ENCODE measurements at regions not wholly inside any gene's neighbourhood (a gene's known extent, or its start where the extent isn't known, plus 50 kb on each side); places are given as distances from the start of the nearest gene placed in this dataset.

DNA sequence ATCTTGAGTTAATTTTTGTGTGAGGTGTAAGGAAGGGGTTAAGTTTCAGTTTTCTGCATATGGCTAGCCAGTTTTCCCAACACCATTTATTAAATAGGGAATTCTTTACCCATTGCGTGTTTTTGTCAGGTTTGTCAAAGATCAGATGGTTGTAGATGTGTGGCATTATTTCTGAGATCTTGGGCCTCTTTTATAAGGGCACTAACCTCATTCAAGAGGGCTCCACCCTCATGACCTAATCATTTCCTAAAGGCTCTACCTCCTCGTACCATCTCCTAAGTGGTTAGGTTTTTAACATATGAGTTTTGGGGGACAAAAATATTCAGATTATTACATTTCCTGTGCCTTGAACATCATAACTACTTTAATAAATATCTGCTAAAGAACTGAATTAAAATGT is 510.9 kb downstream of the UTRN start:
- DNase-seq: no peak

DNA sequence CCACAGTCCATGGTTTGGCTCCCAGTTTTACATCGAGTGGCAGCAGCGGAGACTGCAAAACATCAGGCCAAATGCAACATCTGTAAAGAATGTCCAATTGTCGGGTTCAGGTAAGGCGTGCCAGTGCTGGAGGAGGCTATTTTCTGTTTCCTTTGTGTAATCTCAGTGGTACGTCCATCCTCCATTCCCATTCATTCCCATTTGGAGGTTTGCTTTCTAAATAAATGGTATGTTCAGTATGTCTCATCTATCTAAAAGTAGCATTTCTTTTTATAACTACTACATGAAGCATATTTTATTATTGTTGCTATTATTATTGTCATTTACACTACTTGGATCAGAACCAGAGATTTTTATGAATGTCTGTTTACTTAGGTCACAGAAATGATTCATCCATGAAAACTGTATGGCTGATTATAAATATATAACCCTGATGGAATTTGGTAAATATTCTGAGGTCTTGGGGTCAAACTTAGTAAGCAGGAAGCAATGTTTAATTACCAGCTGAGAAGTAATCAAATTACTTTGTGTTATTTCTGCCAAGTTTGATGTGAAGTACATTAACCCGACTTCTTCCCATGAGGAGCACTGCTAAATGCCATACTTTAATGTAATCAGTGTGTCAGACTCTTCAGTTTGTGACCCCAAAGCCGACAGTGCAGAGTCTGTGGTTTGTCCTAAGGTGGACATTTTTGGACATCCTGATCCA is 512.9 kb downstream of the UTRN start:
- no peak for DNase-seq

DNA sequence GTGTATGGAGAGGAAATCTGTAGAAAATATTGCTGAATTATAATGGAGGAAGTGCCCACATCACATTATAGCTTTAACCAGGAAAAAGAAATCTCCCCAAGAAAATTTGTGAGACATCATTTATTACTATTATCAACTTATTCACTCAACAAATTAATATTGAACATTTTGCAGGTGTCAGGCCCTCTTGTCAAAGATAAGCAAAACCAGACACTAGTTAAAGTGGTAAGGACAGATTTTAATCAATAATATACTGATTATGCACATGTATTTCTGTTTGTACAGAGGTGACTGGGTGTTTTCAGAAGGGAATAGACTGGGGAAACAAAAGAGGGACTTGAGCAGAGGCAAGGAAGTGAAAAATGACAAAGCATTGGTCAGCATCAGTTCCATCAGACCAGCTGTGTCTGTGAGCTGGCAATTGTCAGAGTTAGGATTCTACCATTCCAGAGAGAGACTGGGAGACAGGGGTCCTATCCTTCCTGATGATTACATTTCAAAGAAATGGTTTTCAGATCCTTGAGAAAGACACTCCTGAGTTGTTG is 519.2 kb downstream of the UTRN start:
- no peak for DNase-seq

DNA sequence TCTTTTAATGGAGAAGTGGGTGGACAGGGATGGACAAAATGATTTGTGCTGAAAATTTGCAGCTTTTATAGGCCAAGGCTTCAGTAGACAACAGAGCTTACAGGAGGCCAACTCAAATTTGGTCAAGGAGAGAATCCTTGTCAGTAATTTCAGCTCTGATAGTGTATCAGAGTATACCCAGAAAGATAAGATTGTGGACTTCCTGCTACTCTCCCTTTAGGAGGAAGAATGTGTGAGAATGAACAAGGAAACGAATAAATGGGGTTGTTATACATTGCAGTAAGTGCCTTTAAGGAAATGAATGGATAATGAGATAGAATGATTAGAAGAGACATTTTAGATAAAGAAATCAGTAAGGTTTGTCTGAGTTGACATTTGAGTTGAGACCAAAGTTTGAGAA is 519.9 kb downstream of the UTRN start:
- DNase-seq: no peak

GRCh38 chr6:144806222-144806621 is 521.1 kb downstream of the UTRN start:
- DNase-seq: no peak

DNA sequence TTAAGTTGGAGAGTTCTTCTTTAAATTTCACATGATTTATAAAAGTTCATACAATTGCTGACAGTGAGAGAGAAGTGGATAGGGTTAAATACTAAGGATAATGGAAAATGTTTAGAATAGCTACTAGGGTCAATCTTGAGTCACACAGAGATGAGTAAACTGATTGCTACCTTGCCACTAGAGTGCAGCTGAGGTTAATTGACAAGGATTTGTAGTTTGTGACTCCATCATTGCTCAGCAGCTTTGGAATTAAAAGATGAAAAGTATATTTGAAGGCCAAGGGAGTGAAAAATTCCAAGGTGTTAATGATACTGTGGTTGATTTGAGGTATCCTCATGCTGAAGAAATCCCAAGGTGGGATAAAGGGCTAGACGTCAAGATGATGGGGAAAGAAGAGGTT is 524.0 kb downstream of the UTRN start:
- no peak for DNase-seq

- no peak for DNase-seq
Measured at GRCh38 chr6:144809969-144810368, 524.8 kb downstream of the UTRN start.

DNA sequence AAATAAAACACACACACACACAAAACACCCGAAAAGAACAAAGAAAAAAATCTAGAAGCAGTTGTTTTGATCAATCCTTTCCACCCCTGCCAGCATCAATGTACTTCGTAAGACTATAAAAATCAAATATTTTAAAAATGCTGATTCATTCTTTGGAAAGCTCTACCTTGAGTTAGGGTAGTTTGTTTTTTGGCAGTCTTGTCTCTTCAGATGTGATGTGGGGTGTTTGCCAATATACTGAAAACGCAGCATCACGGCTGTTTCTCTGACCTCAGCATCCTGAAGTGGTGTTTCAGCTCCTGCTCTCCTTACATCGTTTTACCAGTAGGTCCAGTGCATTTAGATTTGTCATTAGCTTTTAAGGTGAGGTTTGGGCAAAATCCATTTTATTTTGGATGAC is 526.0 kb downstream of the UTRN start:
- no peak for DNase-seq

DNA sequence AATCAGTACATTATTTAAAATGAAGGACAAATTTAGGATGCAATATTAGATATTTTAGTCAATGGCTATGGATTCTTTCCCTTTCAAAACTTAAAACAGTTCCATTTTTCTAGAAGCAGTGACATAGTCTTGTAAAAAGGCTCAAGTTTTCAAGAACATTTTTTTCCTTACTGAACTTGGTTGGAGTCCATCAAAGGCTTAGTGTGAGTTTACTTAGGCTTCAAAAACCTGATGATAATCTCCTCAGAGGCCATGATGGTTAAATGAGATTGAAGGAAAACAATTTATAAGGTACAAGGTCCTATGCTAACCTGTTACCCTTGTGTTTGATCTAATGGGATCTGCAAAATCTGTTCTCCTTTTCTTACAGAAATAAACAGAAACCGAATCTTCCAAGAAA is 531.8 kb downstream of the UTRN start:
- DNase-seq: no peak

DNA sequence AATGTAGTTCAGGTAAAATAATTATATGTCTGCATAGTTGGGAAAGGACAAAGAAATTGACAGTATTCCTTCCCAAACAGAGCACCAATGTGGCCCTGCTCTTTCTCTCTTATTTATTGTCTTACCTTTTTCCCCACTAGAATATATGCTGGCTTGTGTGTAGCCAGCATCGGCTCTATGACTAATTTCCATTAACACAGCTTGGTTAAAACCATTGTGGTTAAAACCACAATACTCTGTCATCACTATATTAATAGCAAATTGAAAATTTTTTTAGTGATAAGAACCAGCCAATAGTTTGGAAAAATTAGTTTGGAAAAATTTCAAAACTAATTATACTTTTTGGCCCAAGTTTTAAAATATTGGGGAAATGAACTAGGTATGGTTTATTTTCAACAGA is 535.1 kb downstream of the UTRN start:
- DNase-seq: no peak

GRCh38 chr6:144823131-144823530 is 538.0 kb downstream of the UTRN start:
- DNase-seq: no peak

GRCh38 chr6:144824018-144824417 is 538.9 kb downstream of the UTRN start:
- DNase-seq: no peak

DNA sequence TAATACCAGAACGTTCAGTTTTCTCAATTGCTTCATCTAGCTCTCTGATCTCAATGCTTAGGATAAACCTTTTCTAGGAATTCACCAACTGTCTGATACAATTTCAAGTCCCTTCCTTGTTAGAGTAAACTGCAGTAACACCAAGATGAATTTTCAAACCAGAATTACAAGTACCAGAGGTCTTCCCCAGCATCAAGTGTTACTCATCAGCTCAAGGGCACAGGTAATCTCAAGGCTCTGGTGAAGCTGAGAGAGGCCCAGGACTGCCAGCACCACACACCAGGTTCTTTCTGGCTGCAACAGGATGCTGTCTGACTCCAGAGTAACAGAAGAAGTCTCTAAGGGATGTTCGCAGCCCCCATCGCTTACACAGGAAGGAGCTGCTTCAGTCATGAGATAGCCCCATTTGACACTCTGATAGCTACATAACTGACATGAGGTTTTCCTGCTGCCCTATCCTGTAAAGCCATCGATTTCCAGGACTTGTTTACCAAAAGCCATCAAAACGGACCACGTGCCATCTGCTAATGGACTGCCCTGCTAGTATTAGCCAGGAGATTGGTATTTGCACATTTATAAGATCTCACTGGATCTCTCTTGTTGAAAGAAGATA is 549.4 kb downstream of the UTRN start:
- DNase-seq: no peak

DNA sequence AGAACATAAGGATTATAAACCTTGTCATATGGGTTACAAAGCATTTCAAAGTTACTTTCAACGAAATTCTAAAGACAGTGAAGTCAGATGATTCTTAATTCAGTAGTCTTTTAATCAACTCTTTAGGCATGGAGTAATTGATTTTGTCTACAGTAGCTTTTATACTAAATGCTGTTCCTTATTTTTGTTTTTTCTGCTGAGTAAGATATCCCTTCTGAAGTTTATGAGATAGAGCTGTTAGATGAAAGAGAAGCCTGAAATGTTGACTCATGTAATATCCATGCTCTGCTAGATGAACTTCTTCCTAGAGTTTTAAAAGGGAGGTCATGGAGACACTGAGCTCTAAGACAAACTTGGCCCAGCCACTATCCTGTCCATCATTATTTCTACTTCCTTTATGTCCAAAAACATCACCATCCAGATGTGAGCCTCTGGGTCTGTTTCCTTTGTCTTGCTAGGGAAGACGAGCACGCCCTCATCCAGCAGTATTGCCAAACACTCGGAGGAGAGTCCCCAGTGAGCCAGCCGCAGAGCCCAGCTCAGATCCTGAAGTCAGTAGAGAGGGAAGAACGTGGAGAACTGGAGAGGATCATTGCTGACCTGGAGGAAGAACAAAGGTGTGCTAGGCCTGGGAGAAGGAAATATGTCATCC is 550.3 kb downstream of the UTRN start:
- no peak for DNase-seq

DNA sequence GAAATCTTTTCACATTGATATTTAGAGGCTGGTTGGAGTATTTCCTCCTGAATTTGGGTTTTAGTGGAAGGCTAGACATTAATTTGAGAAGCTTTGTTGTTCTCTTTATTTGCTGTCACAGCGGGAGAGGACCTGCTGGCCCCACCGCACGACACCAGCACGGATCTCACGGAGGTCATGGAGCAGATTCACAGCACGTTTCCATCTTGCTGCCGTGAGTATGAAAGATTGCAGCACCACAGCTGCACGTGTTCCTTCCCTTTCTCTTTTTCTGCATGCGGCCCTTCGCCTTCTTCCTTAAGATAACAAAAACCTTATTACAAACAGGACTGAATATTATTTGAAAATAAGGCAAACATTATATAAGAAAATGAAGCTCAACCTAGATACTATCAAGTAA is 555.5 kb downstream of the UTRN start:
- DNase-seq: no peak

DNA sequence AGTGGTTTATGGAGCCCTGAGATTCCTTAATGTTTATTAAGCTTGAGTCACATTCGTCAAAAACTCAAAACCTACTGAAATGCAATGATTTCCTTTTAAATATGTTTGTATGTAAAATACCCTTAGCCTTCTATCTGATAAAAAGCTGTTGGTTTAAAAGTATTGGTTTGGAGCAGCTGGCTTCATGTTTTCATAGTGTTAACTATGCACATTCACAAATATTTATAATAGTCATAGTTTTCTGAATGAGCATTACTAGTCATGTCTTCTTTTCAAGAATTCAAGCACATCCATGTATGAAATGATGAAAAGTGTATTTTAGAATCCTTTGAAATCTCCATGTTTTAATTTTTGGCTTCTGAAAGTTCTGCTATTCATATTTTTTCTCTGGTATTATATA is 558.6 kb downstream of the UTRN start:
- DNase-seq: no peak

DNA sequence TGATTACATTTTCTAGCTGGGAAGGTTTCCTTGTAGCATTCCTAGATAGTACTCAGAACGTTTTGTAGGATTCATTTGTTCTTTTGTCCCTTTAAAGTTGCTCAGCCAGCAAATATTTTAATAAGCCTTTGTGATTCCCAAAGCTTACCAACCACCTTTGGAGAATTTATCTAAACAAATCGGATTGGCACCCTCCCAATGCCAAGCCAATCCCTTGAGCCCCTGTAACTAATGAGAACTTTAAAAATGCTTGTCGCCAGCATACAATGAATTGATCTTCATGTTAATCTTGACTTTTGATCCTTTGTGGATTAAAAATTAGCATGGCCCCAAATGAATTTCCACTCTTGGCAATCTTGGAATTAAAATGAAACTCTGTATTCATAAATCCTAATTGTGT is 559.5 kb downstream of the UTRN start:
- DNase-seq: no peak

DNA sequence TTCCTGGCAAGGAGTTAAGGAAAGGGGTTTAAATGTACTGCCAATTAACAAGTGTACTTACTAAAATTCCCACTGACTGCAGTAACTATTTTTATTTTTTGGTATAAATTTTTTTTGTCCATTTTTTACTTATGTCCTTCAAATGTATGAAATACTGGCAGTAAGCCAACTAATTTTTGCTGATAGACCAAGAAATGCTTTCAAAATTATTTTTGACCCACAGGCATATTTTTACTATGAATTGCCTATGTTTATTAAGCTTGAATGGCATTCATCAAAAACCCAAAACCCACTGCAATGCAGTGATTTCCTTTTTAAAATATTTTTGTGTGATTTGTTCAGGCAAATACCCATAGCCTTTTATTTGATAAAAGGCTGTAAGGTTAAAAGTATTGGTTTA is 560.1 kb downstream of the UTRN start:
- no peak for DNase-seq

GRCh38 chr6:144847916-144848315 is 562.8 kb downstream of the UTRN start:
- no peak for DNase-seq

DNA sequence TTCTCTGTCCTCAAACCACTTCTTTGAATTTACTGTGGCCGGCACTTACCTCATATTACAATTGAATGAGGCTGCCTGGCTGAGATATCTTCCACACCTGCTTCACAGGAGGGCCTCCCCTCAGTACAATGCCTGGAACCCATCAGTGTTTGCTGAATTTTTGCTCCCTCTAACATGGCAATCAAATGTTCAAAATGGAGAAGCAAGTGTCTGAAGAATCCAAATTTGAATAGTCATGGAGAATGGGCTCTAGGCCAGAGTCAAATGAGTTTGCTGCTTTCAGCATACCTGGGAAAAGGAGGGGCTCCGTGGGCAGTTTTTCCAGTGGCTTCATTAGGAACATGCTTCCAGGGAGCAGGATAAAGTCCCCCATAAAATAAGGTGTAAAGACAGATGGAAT is 564.8 kb downstream of the UTRN start:
- DNase-seq: no peak

GRCh38 chr6:144853603-144854002 is 568.5 kb downstream of the UTRN start:
- no peak for DNase-seq

- DNase-seq: no peak
Measured at GRCh38 chr6:144854654-144855053, 569.5 kb downstream of the UTRN start.

- no peak for DNase-seq
Measured at GRCh38 chr6:144855375-144855774, 570.2 kb downstream of the UTRN start.

DNA sequence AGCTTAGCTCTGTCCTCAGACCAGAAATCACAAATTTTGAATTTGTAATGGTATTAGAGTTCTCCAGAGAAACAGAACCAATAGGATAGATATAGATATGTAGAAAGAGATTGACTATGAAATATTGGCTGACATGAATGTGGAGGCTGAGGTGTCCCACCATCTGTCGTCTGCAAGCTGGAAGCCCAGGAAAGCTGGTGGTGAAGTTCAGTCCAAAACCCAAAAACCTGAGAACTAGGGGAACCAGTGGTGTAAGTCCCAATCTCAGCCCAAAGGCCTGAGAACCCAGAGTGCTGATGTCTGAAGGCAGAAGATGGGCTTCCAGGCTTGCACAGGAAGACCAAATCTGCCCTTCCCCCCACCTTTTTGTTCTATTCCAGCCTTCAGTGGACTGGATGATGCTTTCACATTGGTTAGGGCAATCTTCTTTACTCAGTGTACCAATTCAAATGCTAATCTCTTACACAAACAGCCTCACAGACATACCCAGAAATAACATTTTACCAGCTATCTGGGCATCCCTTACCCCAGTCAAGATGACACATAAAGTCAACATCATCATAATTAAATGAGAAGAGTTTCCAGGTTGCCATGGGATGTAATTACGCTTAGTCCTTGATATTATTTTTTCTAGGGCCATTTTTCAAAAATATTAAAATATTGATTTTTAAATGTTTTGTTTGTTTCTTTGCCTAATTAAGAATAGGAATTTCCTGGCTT is 570.8 kb downstream of the UTRN start:
- no peak for DNase-seq
